B cell (primary cell): ENCODE measurements at regions not wholly inside any gene's neighbourhood (a gene's known extent, or its start where the extent isn't known, plus 50 kb on each side); places are given as distances from the start of the nearest gene placed in this dataset.

Experiments
- EZH2 ChIP-seq: IDR thresholded peaks from 2 replicates; pipeline ENCODE4 v1.6.1; 2012; ENCODE audit warnings: borderline replicate concordance, low read depth, mild to moderate bottlenecking, moderate library complexity, low read length; ENCODE audit not compliant: insufficient read depth, poor library complexity, severe bottlenecking
- TF ChIP-seq, protein P1 (sequence below): fragments of 200-600 bp; IDR thresholded peaks from one replicate; pipeline ENCODE4 v1.8.0; 2022; ENCODE audit warnings: antibody characterized with exemption, mild to moderate bottlenecking

DNA sequence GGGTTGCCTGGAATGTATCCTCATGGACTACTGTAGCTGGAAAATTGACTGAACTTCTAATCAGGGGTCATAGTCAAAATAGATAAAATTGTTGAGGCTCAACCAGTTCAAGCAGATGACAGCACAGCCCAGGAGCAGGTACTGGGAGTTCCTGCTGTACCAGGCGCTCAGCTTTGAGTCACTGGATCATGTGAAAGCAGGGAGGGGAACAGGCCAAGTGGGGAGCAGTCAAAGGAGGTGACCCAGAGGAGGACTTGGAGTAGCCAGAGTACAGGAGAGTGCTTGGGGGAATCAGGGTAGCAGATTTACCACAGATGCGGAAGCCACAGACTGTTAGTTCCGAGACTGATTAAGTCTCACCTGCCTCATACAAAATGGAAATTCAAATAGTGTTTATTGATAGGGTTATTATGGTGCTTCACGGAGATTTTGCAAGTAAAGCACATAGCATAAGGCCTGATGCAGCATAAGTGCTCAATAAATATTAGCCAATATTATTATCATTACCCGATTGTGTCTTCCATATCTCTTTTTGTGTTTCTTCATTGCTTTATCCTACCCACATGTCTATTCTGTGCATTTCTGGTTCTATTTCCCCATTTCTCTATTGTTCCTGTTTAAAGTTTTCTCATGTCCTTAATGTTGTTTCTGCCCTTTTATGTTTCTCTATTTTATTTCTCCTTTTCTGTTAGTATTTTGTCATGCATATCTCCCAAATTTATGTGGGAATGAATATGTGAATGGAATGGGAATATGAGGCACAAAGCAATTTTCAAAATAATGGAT, 369.2 kb upstream of the MCTP2 start:
- TF ChIP-seq, protein P1, sequence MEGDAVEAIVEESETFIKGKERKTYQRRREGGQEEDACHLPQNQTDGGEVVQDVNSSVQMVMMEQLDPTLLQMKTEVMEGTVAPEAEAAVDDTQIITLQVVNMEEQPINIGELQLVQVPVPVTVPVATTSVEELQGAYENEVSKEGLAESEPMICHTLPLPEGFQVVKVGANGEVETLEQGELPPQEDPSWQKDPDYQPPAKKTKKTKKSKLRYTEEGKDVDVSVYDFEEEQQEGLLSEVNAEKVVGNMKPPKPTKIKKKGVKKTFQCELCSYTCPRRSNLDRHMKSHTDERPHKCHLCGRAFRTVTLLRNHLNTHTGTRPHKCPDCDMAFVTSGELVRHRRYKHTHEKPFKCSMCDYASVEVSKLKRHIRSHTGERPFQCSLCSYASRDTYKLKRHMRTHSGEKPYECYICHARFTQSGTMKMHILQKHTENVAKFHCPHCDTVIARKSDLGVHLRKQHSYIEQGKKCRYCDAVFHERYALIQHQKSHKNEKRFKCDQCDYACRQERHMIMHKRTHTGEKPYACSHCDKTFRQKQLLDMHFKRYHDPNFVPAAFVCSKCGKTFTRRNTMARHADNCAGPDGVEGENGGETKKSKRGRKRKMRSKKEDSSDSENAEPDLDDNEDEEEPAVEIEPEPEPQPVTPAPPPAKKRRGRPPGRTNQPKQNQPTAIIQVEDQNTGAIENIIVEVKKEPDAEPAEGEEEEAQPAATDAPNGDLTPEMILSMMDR = no peak
- TF ChIP-seq EZH2 = no peak
